ENCODE measurements at regions not wholly inside any gene's neighbourhood (a gene's known extent, or its start where the extent isn't known, plus 50 kb on each side); places are given as distances from the start of the nearest gene placed in this dataset.
A peak's percentile ranks its signal among the peaks of the same experiment; 100 is the strongest.

GRCh38 chr2:126774761-126775160, 118.8 kb downstream of the GYPC start:
- no peak for DNase-seq (ENCODE audit: low spot score)

- no peak for DNase-seq (ENCODE audit: low spot score)
These were observed 119.5 kb downstream of the GYPC start for GRCh38 chr2:126775300-126775985.

- no peak for DNase-seq (ENCODE audit: low spot score)
These were observed 120.3 kb downstream of the GYPC start for GRCh38 chr2:126776255-126776654.

GRCh38 chr2:126776692-126777619, 121.0 kb downstream of the GYPC start:
- DNase-seq (ENCODE audit: low spot score) = peak; percentile 74

- no peak for DNase-seq (ENCODE audit: low spot score)
These were observed 121.1 kb upstream of the TEX51 start for GRCh38 chr2:126777620-126777978.

- DNase-seq (ENCODE audit: low spot score) = no peak
These were observed 119.9 kb upstream of the TEX51 start for GRCh38 chr2:126778561-126779501.

- no peak for DNase-seq (ENCODE audit: low spot score)
These were observed 117.5 kb upstream of the TEX51 start for GRCh38 chr2:126781206-126781605.

- no peak for DNase-seq (ENCODE audit: low spot score)
These were observed 116.9 kb upstream of the TEX51 start for GRCh38 chr2:126781806-126782205.

- DNase-seq (ENCODE audit: low spot score) = no peak
These were observed 116.0 kb upstream of the TEX51 start for GRCh38 chr2:126782648-126783047.

- DNase-seq (ENCODE audit: low spot score) = no peak
These were observed 115.3 kb upstream of the TEX51 start for GRCh38 chr2:126783341-126783740.

- DNase-seq (ENCODE audit: low spot score) = no peak
These were observed 114.6 kb upstream of the TEX51 start for GRCh38 chr2:126784045-126784444.

- no peak for DNase-seq (ENCODE audit: low spot score)
These were observed 114.1 kb upstream of the TEX51 start for GRCh38 chr2:126784621-126785020.

GRCh38 chr2:126785236-126785635, 113.5 kb upstream of the TEX51 start:
- DNase-seq (ENCODE audit: low spot score) = no peak

GRCh38 chr2:126785862-126786261, 112.8 kb upstream of the TEX51 start:
- no peak for DNase-seq (ENCODE audit: low spot score)

- no peak for DNase-seq (ENCODE audit: low spot score)
These were observed 111.9 kb upstream of the TEX51 start for GRCh38 chr2:126786765-126787164.

- no peak for DNase-seq (ENCODE audit: low spot score)
These were observed 111.4 kb upstream of the TEX51 start for GRCh38 chr2:126787289-126787688.

- no peak for DNase-seq (ENCODE audit: low spot score)
These were observed 110.6 kb upstream of the TEX51 start for GRCh38 chr2:126788113-126788512.

- DNase-seq (ENCODE audit: low spot score) = no peak
These were observed 110.0 kb upstream of the TEX51 start for GRCh38 chr2:126788652-126789051.

GRCh38 chr2:126790987-126791780, 107.5 kb upstream of the TEX51 start:
- DNase-seq (ENCODE audit: low spot score) = no peak

- DNase-seq (ENCODE audit: low spot score) = no peak
These were observed 106.5 kb upstream of the TEX51 start for GRCh38 chr2:126792186-126792585.

- DNase-seq (ENCODE audit: low spot score) = no peak
These were observed 105.7 kb upstream of the TEX51 start for GRCh38 chr2:126792993-126793392.

Data from kidney tubule cell (primary cell).